ENCODE measurements at regions not wholly inside any gene's neighbourhood (a gene's known extent, or its start where the extent isn't known, plus 50 kb on each side); places are given as distances from the start of the nearest gene placed in this dataset.

DNA sequence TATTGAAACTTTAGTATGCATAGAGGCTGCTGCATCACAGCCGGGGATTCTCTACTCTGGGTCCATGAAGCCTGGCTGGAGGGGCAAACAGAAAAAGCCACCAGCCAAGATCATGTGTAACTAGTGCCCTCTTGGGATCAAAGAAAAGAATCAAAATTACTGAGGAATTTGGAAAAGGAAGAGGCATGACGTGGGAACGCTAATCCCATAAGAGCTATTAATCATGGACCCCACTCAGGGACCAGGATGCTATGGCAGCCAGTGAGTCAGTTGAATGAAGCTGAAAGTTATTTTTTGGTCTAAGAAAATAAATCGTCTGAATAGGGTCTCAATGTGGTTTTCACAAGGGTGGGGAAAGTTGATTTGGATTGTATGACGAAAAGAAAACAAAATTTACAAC lies 1165.1 kb downstream of the ROBO2 start:
- Histone ChIP-seq H2AK5ac (ENCODE audit: insufficient read length, low read length) (no peak overlapping the region), H4K8ac (replicated peaks; ENCODE audit: insufficient read length, low read depth, low read length) (no peak overlapping the region), H4K5ac (ENCODE audit: insufficient read length, low read depth, low read length) (no peak overlapping the region), H3K18ac (ENCODE audit: insufficient read length, low read depth, low read length) (no peak overlapping the region), H2BK15ac (ENCODE audit: low read depth, low read length) (no peak overlapping the region), H3K79me2 (ENCODE audit: insufficient read depth, low read length) (no peaks in the 10 kb centered on the region), H3K4me2 (ENCODE audit: insufficient read depth, insufficient read length, low read length) (no peak overlapping the region), H2BK120ac (ENCODE audit: low read depth, low read length, poor library complexity, severe bottlenecking) (no peak overlapping the region), H2BK5ac (ENCODE audit: insufficient read length, low read length) (no peak overlapping the region), H3K56ac (ENCODE audit: insufficient read length, low read depth, low read length) (no peak overlapping the region), H3K27ac (ENCODE audit: insufficient read length, low read depth, low read length) (no peak overlapping the region), H2AFZ (ENCODE audit: low read length) (no peak overlapping the region), H3K27me3 (ENCODE audit: insufficient read depth, low read length) (no peaks in the 10 kb centered on the region), H3K9me3 (ENCODE audit: control insufficient read depth, low read depth, low read length) (no peaks in the 10 kb centered on the region), H2BK12ac (ENCODE audit: insufficient read length, low read depth, low read length) (no peak overlapping the region), H3K14ac (ENCODE audit: insufficient read depth, low read length) (no peak overlapping the region), H3K79me1 (ENCODE audit: insufficient read depth, low read depth, low read length, poor library complexity, severe bottlenecking) (no peaks in the 10 kb centered on the region), H3K4ac (ENCODE audit: low read depth, low read length) (no peak overlapping the region), H2BK20ac (ENCODE audit: low read depth, low read length, poor library complexity, severe bottlenecking) (no peak overlapping the region), H4K20me1 (ENCODE audit: control insufficient read depth, insufficient read depth, insufficient read length) (no peaks in the 10 kb centered on the region), H4K91ac (ENCODE audit: insufficient read length, low read depth, low read length) (no peak overlapping the region), H3K23me2 (ENCODE audit: insufficient read length, low read depth, low read length, poor library complexity, severe bottlenecking) (no peaks in the 10 kb centered on the region), H3K23ac (ENCODE audit: insufficient read length, low read depth, low read length) (no peak overlapping the region), H3K4me1 (ENCODE audit: insufficient read depth, low read length) (no peaks in the 10 kb centered on the region), H3T11ph (ENCODE audit: low read length) (no peak overlapping the region), H3K9ac (ENCODE audit: extremely low read depth, insufficient read length, low read length) (no peak overlapping the region)
- Mint-ChIP-seq H3K27me3 (ENCODE audit: low read depth) (no peaks in the 10 kb centered on the region), H3K4me1 (peaks cover 3 to 10% of the 10 kb centered on the region in 2 experiments; a peak in 3 of 4 replicates), H3K4me3 (no peak overlapping the region), H3K9me3 (no peaks in the 10 kb centered on the region), H3K36me3 (ENCODE audit: insufficient read depth in 1 of 3, low read depth in 3 of 3) (no peaks in the 10 kb centered on the region), H3K27ac (no peak overlapping the region)
- WGBS (ENCODE audit: extremely low coverage, insufficient read length, low lambda C conversion rate), result no CpG with 5 or more reads among the region's 5 CpGs
- TF ChIP-seq, protein P1, sequence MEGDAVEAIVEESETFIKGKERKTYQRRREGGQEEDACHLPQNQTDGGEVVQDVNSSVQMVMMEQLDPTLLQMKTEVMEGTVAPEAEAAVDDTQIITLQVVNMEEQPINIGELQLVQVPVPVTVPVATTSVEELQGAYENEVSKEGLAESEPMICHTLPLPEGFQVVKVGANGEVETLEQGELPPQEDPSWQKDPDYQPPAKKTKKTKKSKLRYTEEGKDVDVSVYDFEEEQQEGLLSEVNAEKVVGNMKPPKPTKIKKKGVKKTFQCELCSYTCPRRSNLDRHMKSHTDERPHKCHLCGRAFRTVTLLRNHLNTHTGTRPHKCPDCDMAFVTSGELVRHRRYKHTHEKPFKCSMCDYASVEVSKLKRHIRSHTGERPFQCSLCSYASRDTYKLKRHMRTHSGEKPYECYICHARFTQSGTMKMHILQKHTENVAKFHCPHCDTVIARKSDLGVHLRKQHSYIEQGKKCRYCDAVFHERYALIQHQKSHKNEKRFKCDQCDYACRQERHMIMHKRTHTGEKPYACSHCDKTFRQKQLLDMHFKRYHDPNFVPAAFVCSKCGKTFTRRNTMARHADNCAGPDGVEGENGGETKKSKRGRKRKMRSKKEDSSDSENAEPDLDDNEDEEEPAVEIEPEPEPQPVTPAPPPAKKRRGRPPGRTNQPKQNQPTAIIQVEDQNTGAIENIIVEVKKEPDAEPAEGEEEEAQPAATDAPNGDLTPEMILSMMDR (conservative IDR thresholded peaks at IDR 0.05), result peak; percentile 54; the same call in 2 of the 3 replicates
- DNase-seq, result no peak
